HG03342 (cell line): ENCODE measurements at regions not wholly inside any gene's neighbourhood (a gene's known extent, or its start where the extent isn't known, plus 50 kb on each side); places are given as distances from the start of the nearest gene placed in this dataset.

Experiments used
- ATAC-seq: cut with Tn5 transposase; IDR thresholded peaks from one replicate; pipeline ENCODE4 v1.9.1; 2021; ENCODE audit warnings: mild to moderate bottlenecking, moderate library complexity; ENCODE audit not compliant: unreplicated experiment

DNA sequence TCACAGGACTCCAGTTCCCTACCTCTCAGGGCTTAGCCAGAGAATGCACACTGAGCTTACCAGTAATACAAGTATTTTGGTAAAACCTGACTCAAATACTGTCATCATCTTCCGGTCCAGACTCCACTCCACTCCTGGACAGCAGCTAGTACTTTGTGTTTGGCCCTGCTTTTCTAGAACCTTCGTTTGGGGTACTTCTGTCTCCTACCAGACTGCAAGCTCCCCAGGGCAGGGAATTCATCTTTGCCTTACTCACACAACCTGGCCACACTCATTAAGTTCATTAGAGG is 108.9 kb upstream of the CDC42EP3 start:
- no peak for ATAC-seq

DNA sequence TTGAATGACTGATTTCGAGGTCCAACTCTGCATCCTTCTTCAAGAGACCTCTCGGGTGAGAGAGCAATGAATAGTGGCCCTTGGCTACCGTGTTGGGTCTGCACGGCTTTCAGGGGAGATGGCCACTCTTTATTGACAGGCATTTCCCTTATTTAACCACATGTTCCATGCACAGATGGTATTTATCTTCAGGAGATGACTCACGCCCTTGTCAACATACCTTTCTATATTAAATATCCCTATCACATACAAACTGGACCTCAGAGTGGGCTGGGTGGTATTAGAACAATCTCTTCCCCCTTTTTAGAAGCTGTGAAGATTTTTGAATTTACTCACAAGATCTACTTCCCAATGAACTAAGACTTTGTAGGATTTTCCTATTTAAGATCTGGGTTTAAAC is 109.6 kb upstream of the CDC42EP3 start:
- no peak for ATAC-seq

- no peak for ATAC-seq
Observed at GRCh38 chr2:37782155-37782673, 110.8 kb upstream of the CDC42EP3 start.

- no peak for ATAC-seq
Observed at GRCh38 chr2:37782721-37783371, 111.4 kb upstream of the CDC42EP3 start.

GRCh38 chr2:37783545-37783944 is 112.1 kb upstream of the CDC42EP3 start:
- no peak for ATAC-seq

GRCh38 chr2:37784071-37784758 is 112.8 kb upstream of the CDC42EP3 start:
- ATAC-seq, result no peak

- no peak for ATAC-seq
Observed at GRCh38 chr2:37784759-37785149, 113.3 kb upstream of the CDC42EP3 start.

DNA sequence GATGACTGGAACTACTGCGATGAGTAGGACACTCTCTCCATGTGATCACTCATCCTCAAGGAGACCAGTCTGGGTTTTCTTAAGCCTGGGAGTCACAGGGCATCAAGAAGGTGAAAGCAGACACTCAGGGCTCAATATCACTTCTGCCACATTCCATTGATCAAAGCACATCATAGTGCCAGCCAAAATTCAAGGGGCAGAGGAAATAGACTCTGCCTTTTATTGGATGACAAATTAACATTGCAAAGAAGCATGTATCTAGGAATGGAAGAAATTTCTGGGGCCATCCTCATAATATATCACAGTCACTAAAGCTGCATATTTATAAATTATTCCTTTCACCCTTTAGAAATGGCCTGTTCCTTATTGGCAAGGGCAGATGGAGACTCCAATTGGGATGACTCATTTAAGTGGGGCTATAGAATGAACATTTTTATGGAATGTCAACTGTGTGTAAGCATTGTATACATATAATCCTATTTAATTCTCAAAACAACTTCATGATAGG is 114.8 kb upstream of the CDC42EP3 start:
- ATAC-seq, result no peak

GRCh38 chr2:37786854-37787253 is 115.4 kb upstream of the CDC42EP3 start:
- no peak for ATAC-seq

DNA sequence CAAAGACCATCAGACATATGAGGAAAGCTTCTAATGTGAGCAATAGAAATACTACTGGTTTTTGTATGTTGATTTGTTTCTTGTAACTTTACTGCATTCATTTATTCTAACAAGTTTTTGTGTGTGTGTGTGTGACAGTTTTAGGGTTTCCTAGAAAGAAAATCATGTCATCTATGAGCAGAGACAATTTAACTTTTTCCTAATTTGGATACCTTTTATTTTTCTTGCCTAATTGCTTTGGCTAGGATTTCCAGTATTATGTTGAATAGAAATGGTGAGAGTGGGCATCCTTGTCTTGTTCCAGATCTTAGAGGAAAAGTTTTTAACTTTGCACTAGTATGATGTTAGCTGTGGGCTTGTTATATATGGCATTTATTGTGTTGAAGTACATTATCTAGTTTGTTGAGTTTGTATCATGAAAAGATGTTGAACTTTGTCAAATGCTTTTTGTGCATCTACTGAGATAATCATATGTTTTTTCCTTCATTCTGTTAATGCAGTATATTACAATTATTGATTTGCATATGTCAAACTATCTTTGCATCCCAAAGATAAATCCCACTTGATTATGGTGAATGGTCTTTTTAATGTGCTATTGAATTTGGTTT is 117.3 kb upstream of the CDC42EP3 start:
- ATAC-seq, result no peak

DNA sequence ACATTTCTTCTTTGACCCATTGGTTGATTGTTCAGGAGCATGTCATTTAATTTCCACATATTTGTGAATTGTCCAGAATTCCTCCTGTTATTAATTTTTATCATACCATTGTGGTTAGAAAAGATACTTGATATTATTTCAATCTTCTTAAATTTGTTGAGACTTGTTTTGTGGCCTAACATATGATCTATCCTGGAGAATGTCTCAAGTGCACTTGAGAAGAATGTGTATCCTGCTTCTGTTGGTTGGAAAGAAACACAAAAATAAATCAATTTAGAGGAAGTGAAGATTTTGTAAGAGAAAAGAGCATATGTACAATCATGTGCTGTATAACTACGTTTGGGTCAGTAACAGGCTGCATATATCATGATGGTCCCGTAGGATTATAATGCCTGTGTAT is 118.6 kb upstream of the CDC42EP3 start:
- no peak for ATAC-seq

- ATAC-seq, result no peak
Observed at GRCh38 chr2:37790462-37790861, 119.0 kb upstream of the CDC42EP3 start.

- ATAC-seq, result no peak
Observed at GRCh38 chr2:37792366-37792765, 120.9 kb upstream of the CDC42EP3 start.

- no peak for ATAC-seq
Observed at GRCh38 chr2:37793004-37793403, 121.6 kb upstream of the CDC42EP3 start.

- no peak for ATAC-seq
Observed at GRCh38 chr2:37794717-37795116, 123.3 kb upstream of the CDC42EP3 start.

DNA sequence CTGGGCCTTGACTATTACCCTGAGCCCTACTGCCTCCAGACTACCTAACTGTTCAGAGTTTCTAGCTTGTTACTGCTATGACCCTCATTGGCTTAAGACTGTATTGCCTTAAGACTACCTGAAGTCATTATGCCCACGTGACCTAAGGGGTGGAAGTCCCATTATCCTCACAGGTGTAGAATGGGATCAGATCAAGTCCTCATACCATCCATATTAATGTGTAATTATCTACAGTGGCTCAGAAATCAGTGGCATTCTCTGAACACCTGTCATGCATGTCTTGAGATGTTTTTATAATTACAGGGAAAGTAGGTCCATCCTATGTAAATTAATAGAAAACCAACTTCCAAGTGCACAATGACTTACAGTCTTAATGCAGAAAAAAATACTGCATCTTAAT is 124.0 kb upstream of the CDC42EP3 start:
- no peak for ATAC-seq

GRCh38 chr2:37795938-37796337 is 124.5 kb upstream of the CDC42EP3 start:
- ATAC-seq, result no peak

DNA sequence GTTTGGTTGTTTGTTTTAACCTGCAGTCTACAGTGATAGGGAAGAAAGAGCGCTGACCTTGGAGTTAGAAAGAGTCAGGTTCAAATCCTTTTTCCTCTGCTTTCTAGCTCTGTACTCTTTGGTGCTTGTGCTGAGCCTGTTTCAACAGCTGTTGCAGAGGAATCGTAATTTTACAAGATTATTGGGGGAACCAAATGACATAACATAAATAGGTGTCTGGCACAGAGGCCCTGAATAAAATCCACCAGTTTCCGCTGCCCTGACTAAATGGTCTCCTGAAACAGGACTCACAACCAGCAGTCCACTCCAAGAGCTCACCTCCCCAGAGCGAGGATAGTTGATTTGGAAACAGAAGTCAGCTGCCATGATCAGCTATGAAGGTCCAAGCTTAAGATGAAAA is 125.0 kb upstream of the CDC42EP3 start:
- ATAC-seq, result no peak

DNA sequence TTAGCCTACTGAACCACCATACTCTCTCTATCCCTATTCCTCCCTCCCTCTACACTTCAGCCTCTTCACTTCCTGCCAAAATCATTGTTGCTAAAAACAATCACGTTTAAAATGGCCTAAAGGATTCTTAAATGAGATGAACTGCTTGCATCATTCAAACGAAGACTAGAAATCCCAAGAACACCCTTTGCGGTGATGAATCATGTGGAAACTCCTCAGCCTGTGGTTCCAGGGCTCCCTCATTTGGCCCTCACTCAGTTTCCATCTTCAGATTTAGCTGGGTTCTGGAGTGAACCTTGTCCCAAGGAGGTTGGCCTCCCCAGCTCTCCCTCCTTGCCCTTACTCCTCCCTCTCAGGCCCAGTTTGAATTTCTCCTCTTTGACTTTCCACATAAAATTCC is 125.6 kb upstream of the CDC42EP3 start:
- ATAC-seq, result no peak

GRCh38 chr2:37798315-37799005 is 126.6 kb upstream of the RMDN2 start:
- ATAC-seq, result no peak

DNA sequence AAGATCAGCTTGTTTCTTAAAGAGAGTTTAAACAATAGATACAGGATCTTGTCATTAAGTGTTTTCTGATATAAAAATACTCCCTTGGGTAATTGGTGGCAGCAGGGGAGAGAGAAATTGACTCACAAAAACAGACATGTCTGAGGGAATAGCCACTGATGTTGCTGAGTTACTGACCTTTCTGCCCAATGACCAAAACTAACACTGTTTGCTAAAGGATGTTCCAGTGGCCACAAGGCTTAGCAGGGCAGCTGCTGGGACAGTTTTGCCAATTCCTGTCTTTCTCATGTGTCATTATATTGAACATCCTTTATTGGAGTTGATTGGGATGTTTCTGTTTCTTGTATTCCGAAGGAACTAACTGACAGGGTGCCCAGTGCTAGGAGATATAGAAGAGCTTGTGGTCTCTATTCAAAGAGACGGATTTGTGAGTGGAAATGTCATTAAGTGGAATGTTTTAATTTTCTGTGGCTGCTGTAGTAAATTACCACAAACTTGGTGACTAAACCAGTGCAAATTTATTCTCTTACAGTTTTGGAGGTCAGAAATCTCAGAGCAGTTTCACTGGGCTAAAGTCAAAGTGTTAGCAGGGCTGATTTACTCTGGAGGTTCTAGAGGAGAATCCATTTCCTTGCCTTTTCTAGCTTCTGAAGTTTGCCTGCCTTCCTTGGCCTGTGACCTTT is 124.8 kb upstream of the RMDN2 start:
- no peak for ATAC-seq
